D721Med (cell line): ENCODE measurements at regions not wholly inside any gene's neighbourhood (a gene's known extent, or its start where the extent isn't known, plus 50 kb on each side); places are given as distances from the start of the nearest gene placed in this dataset.

ENCODE experiments used
- DNase-seq: peaks from one replicate; pipeline ENCODE4 v3.0.0; 2011; ENCODE audit warnings: low spot score; ENCODE audit not compliant: insufficient read length
- FAIRE-seq: peaks from 2 replicates; lab custom pipeline; 2011; peaks lifted over from hg19 to GRCh38; lab: Jason Lieb, UNC
- CTCF ChIP-seq: IDR thresholded peaks from 2 replicates; pipeline ENCODE4 v1.5.1; 2012; ENCODE audit warnings: mild to moderate bottlenecking, control low read depth; ENCODE audit not compliant: insufficient read depth; ENCODE audit errors: missing control alignments

- no peak for FAIRE-seq
- no peak for TF ChIP-seq CTCF
Measured at GRCh38 chr10:100679327-100679726, 66.1 kb upstream of the PAX2 start.

GRCh38 chr10:100683004-100683403, 62.4 kb upstream of the PAX2 start:
- TF ChIP-seq CTCF: no peak
- no peak for FAIRE-seq
- no peak for DNase-seq

More at GRCh38 chr10:100679327-100679726, 66.1 kb upstream of the PAX2 start:
- DNase-seq: no peak

- DNase-seq (no peak), FAIRE-seq (no peak)
- TF ChIP-seq CTCF: no peak
Measured at GRCh38 chr10:100683545-100684300, 61.7 kb upstream of the PAX2 start.

GRCh38 chr10:100684688-100685235, 60.6 kb upstream of the PAX2 start:
- FAIRE-seq (no peak), DNase-seq (no peak)
- TF ChIP-seq CTCF: no peak

GRCh38 chr10:100685331-100685730, 60.1 kb upstream of the PAX2 start:
- no peak for FAIRE-seq

GRCh38 chr10:100687143-100688003, 58.0 kb upstream of the PAX2 start:
- DNase-seq (no peak), FAIRE-seq (no peak)
- TF ChIP-seq CTCF: no peak

More at GRCh38 chr10:100685331-100685730, 60.1 kb upstream of the PAX2 start:
- TF ChIP-seq CTCF: no peak
- no peak for DNase-seq
